ENCODE measurements at regions not wholly inside any gene's neighbourhood (a gene's known extent, or its start where the extent isn't known, plus 50 kb on each side); places are given as distances from the start of the nearest gene placed in this dataset.
"Not testable (repeated sequence)": the region's sequence is repeated elsewhere in the genome, so short reads cannot be mapped to it uniquely, and the experiment has no call there.

DNA sequence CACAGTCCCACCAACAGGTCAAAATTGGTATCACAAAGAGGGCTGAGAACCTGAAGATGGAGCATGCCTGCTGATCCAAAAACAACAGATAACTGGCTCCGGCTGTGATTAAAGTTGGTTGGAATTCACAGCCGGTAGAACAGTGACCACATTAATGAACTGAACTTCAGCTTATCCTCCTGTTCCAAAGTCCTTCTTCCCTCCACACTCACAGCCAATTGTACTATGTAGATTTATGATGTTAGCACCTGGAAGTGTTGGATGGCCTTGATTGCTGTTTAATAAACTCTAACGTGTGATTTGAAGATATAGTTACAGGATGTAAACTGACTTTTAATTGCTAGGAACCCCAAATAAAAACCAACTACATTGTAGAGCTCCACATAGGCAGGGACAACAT, 367.3 kb upstream of the FRG2C start:
- Histone ChIP-seq H3K9ac (ENCODE audit: low read depth, low read length) (no peak overlapping the region), H3K4me1 (ENCODE audit: control insufficient read depth, insufficient read depth, low read length) (no peaks in the 10 kb centered on the region), H3K9me3 (replicated peaks; ENCODE audit: low read length) (no peaks in the 10 kb centered on the region), H3K4me2 (ENCODE audit: low read length) (no peak overlapping the region), H3K27me3 (ENCODE audit: control insufficient read depth, insufficient read depth, low read length) (peaks cover 13% of the 10 kb centered on the region), H3K4me3 (ENCODE audit: low read length) (no peak overlapping the region), H3K36me3 (ENCODE audit: insufficient read depth, low read length) (no peaks in the 10 kb centered on the region)

DNA sequence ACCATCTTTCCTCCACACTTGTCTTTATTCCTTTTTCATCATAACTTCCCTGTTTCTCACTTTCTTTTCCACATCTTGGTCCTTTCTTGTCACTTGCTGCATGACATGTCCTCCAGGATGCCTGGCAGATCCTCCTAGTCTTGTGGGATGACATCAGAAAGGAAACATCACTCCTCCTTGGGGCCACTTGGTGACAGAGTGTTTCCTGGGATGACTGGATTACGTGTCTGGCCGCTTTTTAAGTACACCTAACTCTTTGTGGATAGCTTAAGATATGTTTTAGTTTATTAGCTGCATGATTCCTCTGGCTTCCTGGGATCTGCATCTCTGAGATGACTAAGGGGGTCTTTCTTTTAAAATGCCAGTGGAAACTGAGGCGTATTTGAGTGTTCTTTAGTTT, 363.5 kb upstream of the FRG2C start:
- H3K4me1 ChIP-seq (ENCODE audit: control insufficient read depth, insufficient read depth, low read length) = no peaks in the 10 kb centered on the region
- peaks cover 6% of the 10 kb centered on the region for H3K27me3 ChIP-seq (ENCODE audit: control insufficient read depth, insufficient read depth, low read length)
- no peaks in the 10 kb centered on the region for H3K36me3 ChIP-seq (ENCODE audit: insufficient read depth, low read length)
- H3K9ac ChIP-seq (ENCODE audit: low read depth, low read length) = no peak overlapping the region
- no peaks in the 10 kb centered on the region for H3K9me3 ChIP-seq (replicated peaks; ENCODE audit: low read length)
- no peak overlapping the region for H3K4me2 ChIP-seq (ENCODE audit: low read length)
- H3K4me3 ChIP-seq (ENCODE audit: low read length) = no peak overlapping the region

DNA sequence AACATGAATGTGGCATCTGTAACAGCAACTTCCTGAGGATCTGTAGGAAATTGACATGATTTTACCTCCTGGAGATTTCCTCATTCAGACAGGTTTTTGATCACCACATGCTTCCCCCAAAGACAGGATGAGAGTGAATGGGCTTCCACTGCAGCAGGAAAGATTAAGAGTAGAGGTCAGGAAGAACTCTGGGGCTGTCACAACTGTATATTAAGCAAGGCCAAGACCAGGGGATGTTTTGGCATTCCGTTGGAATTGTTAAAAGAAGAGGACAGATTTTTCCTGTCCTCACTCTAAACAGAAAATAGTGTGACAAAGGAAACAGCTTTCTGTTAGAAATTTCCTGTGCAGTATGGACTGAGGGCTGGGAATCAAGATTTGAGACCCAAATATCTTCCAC, 363.1 kb upstream of the FRG2C start:
- not testable (repeated sequence) for H3K4me2 ChIP-seq (ENCODE audit: low read length); H3K4me1 ChIP-seq (ENCODE audit: control insufficient read depth, insufficient read depth, low read length); H3K4me3 ChIP-seq (ENCODE audit: low read length); H3K9me3 ChIP-seq (replicated peaks; ENCODE audit: low read length); H3K27me3 ChIP-seq (ENCODE audit: control insufficient read depth, insufficient read depth, low read length); H3K36me3 ChIP-seq (ENCODE audit: insufficient read depth, low read length); H3K9ac ChIP-seq (ENCODE audit: low read depth, low read length)

DNA sequence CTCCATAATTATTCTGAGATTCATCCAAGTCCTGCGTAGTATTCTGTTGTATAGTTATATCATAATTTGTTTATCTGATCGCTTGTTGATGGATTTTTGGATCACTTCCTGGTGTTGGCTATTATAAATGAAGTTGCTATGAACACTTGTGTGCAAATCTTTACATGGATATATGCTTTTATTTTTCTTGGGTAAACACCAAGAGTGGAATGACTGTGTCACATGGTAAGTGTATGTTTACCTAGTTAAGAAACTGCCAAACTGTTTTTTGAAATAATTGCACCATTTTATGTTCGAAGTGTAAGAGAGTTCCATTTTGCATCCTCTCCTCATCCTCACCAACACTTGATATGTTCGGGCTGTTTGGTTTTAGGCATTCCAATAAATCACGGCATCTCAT, 360.4 kb upstream of the FRG2C start:
- H3K4me1 ChIP-seq (ENCODE audit: control insufficient read depth, insufficient read depth, low read length) = no peaks in the 10 kb centered on the region
- H3K9ac ChIP-seq (ENCODE audit: low read depth, low read length) = no peak overlapping the region
- H3K4me2 ChIP-seq (ENCODE audit: low read length) = no peak overlapping the region
- no peaks in the 10 kb centered on the region for H3K36me3 ChIP-seq (ENCODE audit: insufficient read depth, low read length)
- no peaks in the 10 kb centered on the region for H3K27me3 ChIP-seq (ENCODE audit: control insufficient read depth, insufficient read depth, low read length)
- no peaks in the 10 kb centered on the region for H3K9me3 ChIP-seq (replicated peaks; ENCODE audit: low read length)
- H3K4me3 ChIP-seq (ENCODE audit: low read length) = no peak overlapping the region

DNA sequence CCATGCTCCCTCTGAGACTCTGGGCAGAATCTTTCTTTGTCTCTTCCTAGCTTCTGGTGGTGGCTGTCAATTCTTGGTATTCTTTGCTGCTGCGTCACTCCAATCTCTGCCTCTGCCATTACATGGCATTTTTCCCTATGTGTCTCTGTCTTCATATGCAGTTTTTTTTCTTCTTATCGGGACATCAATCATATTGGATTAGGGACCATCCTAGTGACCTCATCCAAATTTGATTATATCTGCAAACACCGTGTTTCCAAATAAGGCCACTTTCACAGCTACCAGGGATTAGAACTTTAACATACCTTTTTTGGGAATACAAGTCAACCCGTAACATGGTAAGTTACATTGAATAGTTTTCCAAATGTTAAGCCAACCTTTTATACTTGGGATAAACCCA, 358.2 kb upstream of the FRG2C start:
- no peak overlapping the region for H3K4me3 ChIP-seq (ENCODE audit: low read length)
- H3K4me2 ChIP-seq (ENCODE audit: low read length) = no peak overlapping the region
- H3K9ac ChIP-seq (ENCODE audit: low read depth, low read length) = no peak overlapping the region
- no peaks in the 10 kb centered on the region for H3K9me3 ChIP-seq (replicated peaks; ENCODE audit: low read length)
- H3K4me1 ChIP-seq (ENCODE audit: control insufficient read depth, insufficient read depth, low read length) = no peaks in the 10 kb centered on the region
- no peaks in the 10 kb centered on the region for H3K27me3 ChIP-seq (ENCODE audit: control insufficient read depth, insufficient read depth, low read length)
- H3K36me3 ChIP-seq (ENCODE audit: insufficient read depth, low read length) = no peaks in the 10 kb centered on the region

DNA sequence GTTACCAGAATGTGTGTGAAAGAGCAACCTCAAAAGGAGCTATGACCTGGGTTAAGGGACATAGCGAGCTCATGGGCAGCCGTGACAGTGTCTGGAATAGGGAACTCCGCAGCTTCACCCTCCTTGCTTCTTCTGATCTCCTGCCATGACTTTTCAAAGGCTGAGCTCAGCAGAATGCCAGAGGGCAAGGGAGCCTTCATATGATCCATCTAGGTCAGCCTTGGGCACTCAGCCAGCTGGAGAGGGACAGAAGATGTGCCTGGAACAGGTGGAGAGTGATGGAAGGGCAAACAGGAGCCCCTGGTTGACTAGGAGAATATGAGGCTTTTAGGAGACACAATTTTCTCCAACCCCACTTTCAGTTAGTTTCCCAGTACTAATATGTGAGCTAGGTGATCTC, 352.8 kb upstream of the FRG2C start:
- H3K4me3 ChIP-seq (ENCODE audit: low read length); H3K9me3 ChIP-seq (replicated peaks; ENCODE audit: low read length); H3K4me2 ChIP-seq (ENCODE audit: low read length); H3K36me3 ChIP-seq (ENCODE audit: insufficient read depth, low read length); H3K27me3 ChIP-seq (ENCODE audit: control insufficient read depth, insufficient read depth, low read length); H3K4me1 ChIP-seq (ENCODE audit: control insufficient read depth, insufficient read depth, low read length); H3K9ac ChIP-seq (ENCODE audit: low read depth, low read length): not testable (repeated sequence)

DNA sequence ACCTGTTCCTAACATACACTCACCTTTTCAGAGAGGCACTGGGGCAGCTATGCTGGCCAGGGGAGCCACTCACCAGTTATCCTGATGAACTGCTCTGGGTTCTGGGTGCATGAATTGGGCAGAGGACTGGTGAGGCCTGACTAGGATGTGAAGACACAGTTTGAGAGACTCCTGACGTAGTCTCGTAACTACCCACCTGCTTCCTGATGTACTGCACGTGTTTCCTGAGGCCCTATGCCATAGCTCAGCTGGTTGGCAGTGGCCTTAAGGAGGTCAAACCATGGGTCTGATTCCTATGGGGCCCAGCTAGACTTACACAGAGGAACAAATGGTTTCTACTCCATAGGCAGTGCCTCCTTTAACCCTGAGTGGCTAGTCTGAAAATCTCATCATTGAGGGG, 351.7 kb upstream of the FRG2C start:
- H3K9ac ChIP-seq (ENCODE audit: low read depth, low read length); H3K27me3 ChIP-seq (ENCODE audit: control insufficient read depth, insufficient read depth, low read length); H3K4me3 ChIP-seq (ENCODE audit: low read length); H3K4me1 ChIP-seq (ENCODE audit: control insufficient read depth, insufficient read depth, low read length); H3K36me3 ChIP-seq (ENCODE audit: insufficient read depth, low read length); H3K9me3 ChIP-seq (replicated peaks; ENCODE audit: low read length); H3K4me2 ChIP-seq (ENCODE audit: low read length): not testable (repeated sequence)

DNA sequence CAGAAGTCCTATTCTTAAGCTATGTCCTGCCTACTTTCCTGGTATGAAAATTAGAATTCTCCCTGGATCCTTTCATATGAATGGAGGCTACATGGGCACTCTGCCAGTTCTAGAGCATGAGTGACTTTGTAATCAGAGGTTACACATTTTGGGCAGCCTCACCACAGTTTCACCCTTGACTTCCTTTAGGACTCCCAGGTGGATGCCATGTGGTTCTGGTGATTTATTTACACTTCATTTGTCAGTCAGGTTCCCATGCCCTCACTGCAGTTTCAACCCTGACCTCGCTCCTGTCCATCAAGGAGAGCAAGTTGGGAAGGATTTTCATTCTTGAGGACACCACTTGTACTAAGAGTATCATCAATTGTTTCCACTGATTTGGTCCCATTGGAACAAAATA, 344.4 kb upstream of the FRG2C start:
- H3K4me3 ChIP-seq (ENCODE audit: low read length); H3K36me3 ChIP-seq (ENCODE audit: insufficient read depth, low read length); H3K9ac ChIP-seq (ENCODE audit: low read depth, low read length); H3K4me1 ChIP-seq (ENCODE audit: control insufficient read depth, insufficient read depth, low read length); H3K9me3 ChIP-seq (replicated peaks; ENCODE audit: low read length); H3K4me2 ChIP-seq (ENCODE audit: low read length); H3K27me3 ChIP-seq (ENCODE audit: control insufficient read depth, insufficient read depth, low read length): not testable (repeated sequence)

DNA sequence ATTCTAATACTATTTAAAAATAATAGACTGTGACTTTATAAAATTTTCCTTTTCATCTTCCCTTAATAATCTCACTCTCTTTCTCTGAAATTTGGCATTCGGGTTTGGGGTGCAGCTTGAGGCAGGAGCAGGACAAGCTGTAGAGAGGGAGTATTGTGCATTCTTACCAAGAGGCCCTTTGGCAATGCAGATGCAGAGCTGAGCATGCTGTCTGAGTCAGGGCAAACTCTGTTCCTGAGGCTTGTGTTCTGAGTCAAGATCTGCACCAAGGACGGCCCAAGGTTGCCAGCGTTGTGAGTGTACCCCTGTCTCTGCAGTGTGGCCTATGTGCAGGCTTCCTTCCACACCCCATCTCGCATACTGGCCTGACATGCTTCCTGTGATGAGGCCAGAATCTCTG, 343.8 kb upstream of the FRG2C start:
- H3K4me2 ChIP-seq (ENCODE audit: low read length) = no peak overlapping the region
- H3K36me3 ChIP-seq (ENCODE audit: insufficient read depth, low read length) = no peaks in the 10 kb centered on the region
- H3K4me1 ChIP-seq (ENCODE audit: control insufficient read depth, insufficient read depth, low read length) = no peaks in the 10 kb centered on the region

DNA sequence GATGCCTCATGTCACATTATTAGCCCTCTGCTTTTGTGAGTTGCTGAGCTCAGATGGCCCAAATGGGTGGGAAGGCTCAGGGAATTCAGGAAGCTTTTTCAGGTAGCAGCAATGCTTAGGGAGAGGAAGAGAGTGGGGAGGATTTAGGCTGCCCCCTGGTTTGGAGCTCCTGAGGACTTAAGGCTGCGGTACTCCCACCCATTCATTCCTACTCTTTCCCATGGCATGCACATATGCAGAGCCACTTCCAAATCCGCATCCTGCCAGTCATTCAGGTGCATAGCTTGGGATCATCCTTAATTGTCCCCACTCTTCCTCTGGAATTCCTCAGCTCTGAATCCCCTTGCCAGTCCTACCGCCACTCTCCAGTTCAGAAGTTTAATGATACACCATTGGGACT, 343.1 kb upstream of the FRG2C start:
- H3K9me3 ChIP-seq (replicated peaks; ENCODE audit: low read length) = no peaks in the 10 kb centered on the region
- H3K4me2 ChIP-seq (ENCODE audit: low read length) = no peak overlapping the region
- no peak overlapping the region for H3K4me3 ChIP-seq (ENCODE audit: low read length)
- no peaks in the 10 kb centered on the region for H3K36me3 ChIP-seq (ENCODE audit: insufficient read depth, low read length)
- no peaks in the 10 kb centered on the region for H3K4me1 ChIP-seq (ENCODE audit: control insufficient read depth, insufficient read depth, low read length)
- no peak overlapping the region for H3K9ac ChIP-seq (ENCODE audit: low read depth, low read length)
- H3K27me3 ChIP-seq (ENCODE audit: control insufficient read depth, insufficient read depth, low read length) = peaks cover 4% of the 10 kb centered on the region

More for the DNA sequence above, 343.8 kb upstream of the FRG2C start:
- Histone ChIP-seq H3K4me3 (ENCODE audit: low read length) (no peak overlapping the region), H3K27me3 (ENCODE audit: control insufficient read depth, insufficient read depth, low read length) (no peaks in the 10 kb centered on the region), H3K9ac (ENCODE audit: low read depth, low read length) (no peak overlapping the region), H3K9me3 (replicated peaks; ENCODE audit: low read length) (no peaks in the 10 kb centered on the region)

DNA sequence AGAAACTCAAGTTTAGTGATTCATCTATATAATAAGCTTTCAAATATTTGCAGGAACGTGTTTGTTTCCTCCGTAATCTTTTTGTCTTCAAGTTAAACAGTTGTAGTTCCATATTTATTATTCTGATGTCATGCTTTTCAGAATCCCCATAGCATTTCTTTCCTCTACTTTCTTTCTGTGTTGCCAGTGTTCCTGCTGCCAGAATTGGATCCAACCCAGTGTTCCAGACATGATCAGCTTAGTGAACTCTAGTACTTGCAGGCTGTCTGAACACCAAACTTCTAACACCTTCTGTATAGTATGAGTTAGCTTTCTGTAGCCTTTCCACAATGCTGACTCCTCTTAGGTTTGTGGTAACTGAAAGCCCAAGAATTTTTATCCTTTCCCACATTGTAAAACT, 340.2 kb upstream of the FRG2C start:
- H3K4me3 ChIP-seq (ENCODE audit: low read length); H3K27me3 ChIP-seq (ENCODE audit: control insufficient read depth, insufficient read depth, low read length); H3K9me3 ChIP-seq (replicated peaks; ENCODE audit: low read length); H3K9ac ChIP-seq (ENCODE audit: low read depth, low read length); H3K4me1 ChIP-seq (ENCODE audit: control insufficient read depth, insufficient read depth, low read length); H3K36me3 ChIP-seq (ENCODE audit: insufficient read depth, low read length); H3K4me2 ChIP-seq (ENCODE audit: low read length): not testable (repeated sequence)

DNA sequence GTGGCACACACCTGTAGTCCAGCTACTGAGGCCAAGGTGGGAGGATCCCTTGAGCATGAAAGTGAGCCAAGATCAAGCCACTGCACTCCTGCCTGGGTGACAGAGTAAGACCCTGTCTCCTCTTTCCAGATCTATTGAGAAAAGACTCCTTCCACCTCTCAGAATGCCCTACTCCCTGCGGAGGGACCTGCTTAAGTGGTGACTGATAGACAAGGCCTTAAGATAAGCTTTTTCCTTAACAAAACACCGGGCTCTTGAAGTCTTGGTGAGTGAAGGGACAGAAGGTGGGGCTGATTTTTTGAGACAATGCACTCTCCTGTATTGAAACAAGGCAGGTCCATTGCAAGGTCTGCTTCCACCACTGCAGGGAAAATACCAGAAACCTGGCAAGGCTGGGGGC, 338.4 kb upstream of the FRG2C start:
- no peak overlapping the region for H3K4me3 ChIP-seq (ENCODE audit: low read length)
- peaks cover 6% of the 10 kb centered on the region for H3K27me3 ChIP-seq (ENCODE audit: control insufficient read depth, insufficient read depth, low read length)
- H3K4me1 ChIP-seq (ENCODE audit: control insufficient read depth, insufficient read depth, low read length) = no peaks in the 10 kb centered on the region
- H3K9ac ChIP-seq (ENCODE audit: low read depth, low read length) = no peak overlapping the region
- H3K4me2 ChIP-seq (ENCODE audit: low read length) = no peak overlapping the region
- H3K9me3 ChIP-seq (replicated peaks; ENCODE audit: low read length) = no peaks in the 10 kb centered on the region
- H3K36me3 ChIP-seq (ENCODE audit: insufficient read depth, low read length) = no peaks in the 10 kb centered on the region

DNA sequence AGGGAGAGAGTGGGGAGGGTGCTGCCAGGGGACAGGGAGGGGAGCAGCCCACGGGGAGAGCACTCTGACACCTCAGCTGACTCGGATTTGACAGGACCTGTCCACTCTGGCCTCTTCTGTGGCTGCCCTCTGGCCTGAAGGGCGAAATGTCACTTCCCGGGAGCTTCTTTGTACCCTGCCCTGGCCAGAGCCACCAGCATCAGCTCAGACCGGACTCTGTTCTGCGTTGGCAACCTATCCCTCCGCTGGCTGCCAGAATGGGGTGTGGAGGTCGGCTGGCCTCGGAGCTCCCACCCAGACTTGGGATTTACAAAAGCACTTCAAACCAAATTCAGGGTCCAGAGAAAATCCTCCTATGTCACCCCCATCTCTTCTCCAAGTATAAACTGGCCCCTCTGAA, 336.7 kb upstream of the FRG2C start:
- no peak overlapping the region for H3K4me3 ChIP-seq (ENCODE audit: low read length)
- H3K27me3 ChIP-seq (ENCODE audit: control insufficient read depth, insufficient read depth, low read length) = peaks cover 6% of the 10 kb centered on the region
- H3K4me2 ChIP-seq (ENCODE audit: low read length) = no peak overlapping the region
- H3K9me3 ChIP-seq (replicated peaks; ENCODE audit: low read length) = no peaks in the 10 kb centered on the region
- no peaks in the 10 kb centered on the region for H3K36me3 ChIP-seq (ENCODE audit: insufficient read depth, low read length)
- no peaks in the 10 kb centered on the region for H3K4me1 ChIP-seq (ENCODE audit: control insufficient read depth, insufficient read depth, low read length)
- no peak overlapping the region for H3K9ac ChIP-seq (ENCODE audit: low read depth, low read length)

All from skeletal muscle satellite cell (primary cell).